ENCODE measurements at regions not wholly inside any gene's neighbourhood (a gene's known extent, or its start where the extent isn't known, plus 50 kb on each side); places are given as distances from the start of the nearest gene placed in this dataset.

DNA sequence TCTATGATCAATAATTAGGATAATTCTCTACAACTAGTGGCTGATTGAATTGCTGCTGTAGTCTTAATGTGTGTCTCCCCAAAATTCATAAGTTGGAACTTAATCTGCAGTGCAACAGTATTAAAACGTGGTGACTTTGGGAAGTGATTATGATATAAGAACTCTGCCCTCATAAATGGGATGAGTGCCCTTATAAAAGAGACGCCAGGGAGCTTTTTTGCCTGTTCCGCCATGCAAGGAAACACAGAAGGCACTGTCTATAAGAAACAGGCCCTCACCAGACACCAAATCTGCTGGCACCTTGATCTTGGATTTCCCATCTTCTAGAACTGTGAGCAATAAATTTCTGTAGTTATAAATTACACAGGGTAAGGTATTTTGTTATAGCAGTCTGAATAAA is 161.0 kb downstream of the ALX1 start (continued):
- TF ChIP-seq, protein P1, sequence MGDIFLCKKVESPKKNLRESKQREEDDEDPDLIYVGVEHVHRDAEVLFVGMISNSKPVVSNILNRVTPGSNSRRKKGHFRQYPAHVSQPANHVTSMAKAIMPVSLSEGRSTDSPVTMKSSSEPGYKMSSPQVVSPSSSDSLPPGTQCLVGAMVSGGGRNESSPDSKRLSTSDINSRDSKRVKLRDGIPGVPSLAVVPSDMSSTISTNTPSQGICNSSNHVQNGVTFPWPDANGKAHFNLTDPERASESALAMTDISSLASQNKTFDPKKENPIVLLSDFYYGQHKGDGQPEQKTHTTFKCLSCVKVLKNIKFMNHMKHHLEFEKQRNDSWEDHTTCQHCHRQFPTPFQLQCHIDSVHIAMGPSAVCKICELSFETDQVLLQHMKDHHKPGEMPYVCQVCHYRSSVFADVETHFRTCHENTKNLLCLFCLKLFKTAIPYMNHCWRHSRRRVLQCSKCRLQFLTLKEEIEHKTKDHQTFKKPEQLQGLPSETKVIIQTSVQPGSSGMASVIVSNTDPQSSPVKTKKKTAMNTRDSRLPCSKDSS (IDR thresholded peaks at IDR 0.05; ENCODE audit: low read depth, partially characterized antibody), result no peak
- TF ChIP-seq BCOR (IDR thresholded peaks at IDR 0.05), result no peak
- TF ChIP-seq NFIC (IDR thresholded peaks at IDR 0.05), result no peak

DNA sequence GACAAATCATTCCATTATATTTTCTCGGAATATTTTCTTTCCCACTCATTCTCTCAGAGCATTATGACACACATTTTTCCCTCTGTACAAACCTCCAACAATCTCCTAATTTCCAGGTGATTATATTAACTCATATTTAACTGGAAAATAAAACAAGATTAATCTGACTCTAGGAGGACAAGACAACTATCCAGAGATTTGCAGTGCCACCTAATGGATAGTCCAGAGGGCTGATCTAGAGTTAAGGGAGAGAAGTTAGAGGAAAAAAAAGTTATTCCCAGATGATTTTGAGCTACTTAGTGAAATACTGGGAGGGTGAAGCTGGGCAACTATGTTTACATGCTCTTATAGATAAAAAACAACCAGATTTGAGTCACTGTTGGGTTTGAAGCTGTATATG is 161.7 kb downstream of the ALX1 start:
- 0% methylated on average over 1 of the region's 1 CpG for WGBS (ENCODE audit: insufficient coverage, low coverage, missing lambda C conversion rate)
- no peak overlapping the region for H3K4me3 ChIP-seq
- H3K27me3 ChIP-seq (ENCODE audit: control insufficient read depth in 2 of 2, insufficient read depth in 2 of 2, low read length in 2 of 2), result no peaks in the 10 kb centered on the region
- no peaks in the 10 kb centered on the region for H3K9me1 ChIP-seq (ENCODE audit: control insufficient read depth, insufficient read depth, low read length)
- no peaks in the 10 kb centered on the region for H3K36me3 ChIP-seq (ENCODE audit: control insufficient read depth, insufficient read depth, low read length)
- H3K79me2 ChIP-seq (ENCODE audit: control insufficient read depth, insufficient read depth, low read length), result no peaks in the 10 kb centered on the region
- in situ Hi-C loops (cut with MboI), result no loop called here
- H2AFZ ChIP-seq (ENCODE audit: low read depth, low read length), result no peak overlapping the region
- BruUV-seq (replicated peaks), result no TSS peak
- no peaks in the 10 kb centered on the region for H3K9me3 ChIP-seq (replicated peaks; ENCODE audit: control insufficient read depth, insufficient read depth, low read depth, low read length)
- no peaks in the 10 kb centered on the region for H3K4me1 ChIP-seq (replicated peaks in 1 of 2; ENCODE audit: control insufficient read depth in 2 of 2, insufficient read depth in 2 of 2, low read length in 2 of 2)
- POLR2A ChIA-PET, result no interaction called here
- ATAC-seq (no peak), FAIRE-seq (no peak), DNase-seq (ENCODE audit: extremely low read depth in 1 of 4, low spot score in 3 of 4) (no peak)
- intact Hi-C loops (cut with micrococcal nuclease), result no loop called here
- H3K4me2 ChIP-seq (ENCODE audit: insufficient read depth, low read length), result no peak overlapping the region
- no peaks in the 10 kb centered on the region for H4K20me1 ChIP-seq (replicated peaks; ENCODE audit: control insufficient read depth, insufficient read depth, low read length)
- CTCF ChIA-PET (ENCODE audit: low intra/inter-chr PET ratio), result no interaction called here
- TF ChIP-seq PCBP2 (IDR thresholded peaks at IDR 0.05; ENCODE audit: low read depth, low read length, poor library complexity, severe bottlenecking), result no peak
- TF ChIP-seq PML (IDR thresholded peaks at IDR 0.05; ENCODE audit: low read length), result no peak
- TF ChIP-seq ZBTB17 (CRISPR knock-in tag; IDR thresholded peaks at IDR 0.05), result no peak
- no peak overlapping the region for H3K9ac ChIP-seq (ENCODE audit: insufficient read depth in 1 of 2, low read depth in 2 of 2, low read length in 2 of 2)
- H3K27ac ChIP-seq (ENCODE audit: extremely low read depth, low read depth, low read length), result no peak overlapping the region

Measured in K562 (cell line).